DND-41 (cell line): ENCODE measurements at regions not wholly inside any gene's neighbourhood (a gene's known extent, or its start where the extent isn't known, plus 50 kb on each side); places are given as distances from the start of the nearest gene placed in this dataset.

Source experiments
- CTCF ChIP-seq: IDR thresholded peaks from 2 replicates; pipeline ENCODE4 v1.5.1; 2012; ENCODE audit warnings: borderline replicate concordance, low read length, moderate library complexity, mild to moderate bottlenecking; ENCODE audit not compliant: poor library complexity, severe bottlenecking; ENCODE audit errors: extremely low read depth
- EZH2 ChIP-seq: IDR thresholded peaks from 3 replicates; pipeline ENCODE4 v1.6.1; 2012; ENCODE audit warnings: borderline replicate concordance, low read depth, mild to moderate bottlenecking, moderate library complexity, low read length, inconsistent platforms; ENCODE audit not compliant: severe bottlenecking

DNA sequence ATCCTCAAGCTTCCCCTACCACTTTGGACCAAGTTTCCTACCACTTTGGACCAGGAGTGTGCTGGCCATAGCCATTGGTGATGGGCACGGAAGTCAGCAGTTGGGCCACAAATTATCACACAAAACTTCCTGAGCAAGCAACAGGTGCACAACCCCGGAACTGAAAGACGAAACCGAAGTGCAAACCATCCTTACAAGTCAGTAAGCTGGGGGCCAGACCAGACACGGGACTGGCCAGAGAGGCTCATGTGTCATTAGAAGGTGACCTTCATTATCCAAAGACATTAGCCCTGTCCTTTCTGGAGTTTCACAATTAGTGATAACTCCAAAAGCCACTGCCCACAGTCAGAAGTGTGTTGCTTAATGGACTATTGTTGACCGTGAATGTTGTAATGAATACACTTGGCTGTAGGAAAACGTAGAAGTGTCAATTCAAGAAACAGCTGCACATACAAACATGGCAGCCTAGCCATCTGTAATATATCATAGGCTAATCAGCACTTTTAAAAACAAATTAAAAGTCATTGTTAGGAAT, 244.1 kb upstream of the IRS2 start:
- TF ChIP-seq CTCF (no peak), EZH2 (no peak)
